ENCODE measurements at regions not wholly inside any gene's neighbourhood (a gene's known extent, or its start where the extent isn't known, plus 50 kb on each side); places are given as distances from the start of the nearest gene placed in this dataset.

GRCh38 chr7:34277016-34277802 lies 371.9 kb downstream of the BMPER start:
- DNase-seq, result no peak

GRCh38 chr7:34277803-34278199 lies 372.5 kb downstream of the BMPER start:
- no peak for DNase-seq

GRCh38 chr7:34281260-34281659 lies 375.9 kb downstream of the BMPER start:
- DNase-seq, result no peak

- no peak for DNase-seq
These were observed 375.7 kb upstream of the NPSR1 start for GRCh38 chr7:34282271-34282670.

GRCh38 chr7:34296663-34297062 lies 361.4 kb upstream of the NPSR1 start:
- DNase-seq, result no peak

- no peak for DNase-seq
These were observed 359.5 kb upstream of the NPSR1 start for GRCh38 chr7:34298492-34299013.

GRCh38 chr7:34299066-34299465 lies 359.0 kb upstream of the NPSR1 start:
- no peak for DNase-seq

GRCh38 chr7:34307540-34307939 lies 350.5 kb upstream of the NPSR1 start:
- no peak for DNase-seq

- no peak for DNase-seq
These were observed 349.4 kb upstream of the NPSR1 start for GRCh38 chr7:34308595-34308994.

- DNase-seq, result no peak
These were observed 348.9 kb upstream of the NPSR1 start for GRCh38 chr7:34309116-34309515.

- no peak for DNase-seq
These were observed 348.4 kb upstream of the NPSR1 start for GRCh38 chr7:34309584-34309983.

- DNase-seq, result no peak
These were observed 346.4 kb upstream of the NPSR1 start for GRCh38 chr7:34311591-34311990.

GRCh38 chr7:34312624-34313023 lies 345.4 kb upstream of the NPSR1 start:
- DNase-seq, result no peak

GRCh38 chr7:34313289-34313688 lies 344.7 kb upstream of the NPSR1 start:
- no peak for DNase-seq

- DNase-seq, result no peak
These were observed 343.0 kb upstream of the NPSR1 start for GRCh38 chr7:34315032-34315431.

- DNase-seq, result no peak
These were observed 341.0 kb upstream of the NPSR1 start for GRCh38 chr7:34317039-34317438.

- no peak for DNase-seq
These were observed 337.6 kb upstream of the NPSR1 start for GRCh38 chr7:34320412-34320811.

GRCh38 chr7:34320926-34321661 lies 336.9 kb upstream of the NPSR1 start:
- DNase-seq, result peak; percentile 38

- no peak for DNase-seq
These were observed 335.2 kb upstream of the NPSR1 start for GRCh38 chr7:34322841-34323240.

GRCh38 chr7:34327681-34328080 lies 330.3 kb upstream of the NPSR1 start:
- DNase-seq, result no peak

GRCh38 chr7:34330308-34330707 lies 327.7 kb upstream of the NPSR1 start:
- no peak for DNase-seq

GRCh38 chr7:34331102-34331501 lies 326.9 kb upstream of the NPSR1 start:
- DNase-seq, result no peak

- no peak for DNase-seq
These were observed 326.0 kb upstream of the NPSR1 start for GRCh38 chr7:34332006-34332405.

GRCh38 chr7:34333184-34333583 lies 324.8 kb upstream of the NPSR1 start:
- DNase-seq, result no peak
